Upper lobe of left lung (tissue), 6 donors: ENCODE measurements at regions not wholly inside any gene's neighbourhood (a gene's known extent, or its start where the extent isn't known, plus 50 kb on each side); places are given as distances from the start of the nearest gene placed in this dataset.

Experiments
- ATAC-seq, 2 donors: fragments of 200-7000 bp; cut with Tn5 transposase; one replicate each; pipeline ENCODE4 v1.9.1; 2022; ENCODE audit warnings: mild to moderate bottlenecking in 2 of 2, moderate library complexity in 2 of 2; ENCODE audit not compliant: low FRiP score in 2 of 2
- DNase-seq, 2 donors: peaks; one replicate each; pipeline ENCODE4 v3.0.0-alpha.2; 2019 to 2020
- H3K27ac ChIP-seq, 4 donors: fragments of 200-600 bp; sonication (generic); one replicate each; pipeline ENCODE4 v1.5.1; 2016 to 2019
- H3K27me3 ChIP-seq, 4 donors: fragments of 200-600 bp; sonication (generic); one replicate each; pipeline ENCODE4 v1.5.1; 2017 to 2019
- H3K36me3 ChIP-seq, 4 donors: fragments of 200-600 bp; sonication (generic); one replicate each; pipeline ENCODE4 v1.5.1; 2016 to 2019
- H3K4me1 ChIP-seq, 4 donors: fragments of 200-600 bp; sonication (generic); one replicate each; pipeline ENCODE4 v1.5.1; 2018 to 2019
- H3K4me3 ChIP-seq, 4 donors: fragments of 200-600 bp; sonication (generic); one replicate each; pipeline ENCODE4 v1.5.1; 2017 to 2019; ENCODE audit warnings: mild to moderate bottlenecking in 2 of 4, moderate library complexity in 1 of 4
- H3K9me3 ChIP-seq, 4 donors: fragments of 200-600 bp; sonication (generic); one replicate each; pipeline ENCODE4 v1.5.1; 2018 to 2019
- EP300 ChIP-seq, 4 donors: sonication (generic); formaldehyde crosslinking; IDR thresholded peaks; one replicate each; pipeline ENCODE4 v1.5.1; 2017; ENCODE audit warnings: antibody characterized with exemption in 4 of 4, control low read depth in 2 of 4
- POLR2A ChIP-seq, 4 donors: fragments of 450-650 bp; IDR thresholded peaks; one replicate each; pipeline ENCODE4 v1.5.1; 2016 to 2017; ENCODE audit warnings: antibody characterized with exemption in 4 of 4, mild to moderate bottlenecking in 2 of 4
- POLR2AphosphoS5 ChIP-seq, 2 donors: sonication (generic); formaldehyde crosslinking; IDR thresholded peaks; one replicate each; pipeline ENCODE4 v1.5.1; 2017; ENCODE audit warnings: antibody characterized with exemption in 2 of 2
- WGBS, 2 donors: methylation state at CpG; one replicate each; pipeline ENCODE4 v1.1.5; 2017 to 2018; 5-methylcytosine and 5-hydroxymethylcytosine counted together
- TF ChIP-seq, protein P1 (sequence below), 6 experiments: fragments of 450-650 bp in 4 of 6; fragments of 200-600 bp in 2 of 6; sonication (generic) in 2 of 6; IDR thresholded peaks; one replicate each; pipeline ENCODE4 v1.5.1; 2016 to 2019; ENCODE audit warnings: antibody characterized with exemption in 6 of 6
- donor health status: DM: no; HTN: no; CAD: no; lungs with moderate emphysema.
- donor health status: DM: no; HTN: yes; CAD: no; lungs with severe emphysema.

- Histone ChIP-seq H3K4me3 (no peak overlapping the region), H3K27me3 (no peaks in the 10 kb centered on the region), H3K27ac (peak overlapping the region in 3 of 4 donors; percentile 14 to 36 (median 20)), H3K9me3 (no peaks in the 10 kb centered on the region), H3K36me3 (no peaks in the 10 kb centered on the region), H3K4me1 (peaks cover 9 to 15% (median 12%) of the 10 kb centered on the region in 4 donors)
- 62 to 76% methylated on average over 4 of the region's 4 CpGs for WGBS, 2 donors
- DNase-seq (no peak), ATAC-seq (peak in 1 of 2 donors; percentile 80)
- TF ChIP-seq POLR2AphosphoS5 (IDR thresholded peaks at IDR 0.05) (no peak), EP300 (IDR thresholded peaks at IDR 0.05) (no peak), POLR2A (IDR thresholded peaks at IDR 0.05) (no peak)
Observed at GRCh38 chr2:47230418-47230817, 54.1 kb upstream of the CALM2 start.

DNA sequence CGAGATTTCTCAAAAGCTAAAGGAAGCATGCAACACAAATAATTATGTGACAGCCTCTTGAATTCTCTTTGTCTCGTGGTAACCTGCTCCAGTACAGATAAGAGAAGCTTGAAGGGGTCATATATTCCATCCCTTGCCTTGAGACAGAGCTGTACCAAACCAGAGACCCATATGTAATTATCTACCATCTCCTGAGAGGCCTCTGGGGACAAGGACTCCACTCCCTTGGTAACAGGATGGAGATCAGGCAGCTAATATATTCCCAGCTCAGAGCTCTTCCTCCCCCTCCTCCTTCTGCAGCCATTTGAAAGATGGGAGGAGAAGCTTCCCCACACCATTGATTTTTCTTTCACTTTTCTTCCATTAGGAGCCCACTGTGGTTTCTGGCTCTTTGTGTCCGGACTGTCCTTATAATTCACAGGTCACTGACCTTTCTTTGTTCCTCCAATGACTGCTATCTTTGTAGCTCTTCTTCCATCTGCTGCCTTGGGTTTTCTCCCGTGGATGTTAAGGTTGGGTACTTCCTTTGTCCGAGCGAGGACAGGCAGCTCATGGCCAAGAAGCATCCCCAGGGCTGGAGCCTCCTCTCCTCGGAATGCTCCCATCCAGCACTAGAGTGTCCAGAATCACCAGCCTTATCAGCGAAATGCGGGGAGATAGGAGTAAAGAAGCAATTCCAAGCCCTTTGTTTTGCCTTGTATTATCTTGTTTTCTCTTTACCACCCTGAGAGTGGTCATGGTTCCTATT is 51.4 kb upstream of the CALM2 start:
- no peak overlapping the region for H3K27ac ChIP-seq
- H3K4me3 ChIP-seq, result no peak overlapping the region
- 78 to 85% methylated on average over 9 of the region's 9 CpGs for WGBS, 2 donors
- DNase-seq, result no peak
- H3K36me3 ChIP-seq, result no peaks in the 10 kb centered on the region
- no peak for ATAC-seq
- H3K4me1 ChIP-seq, result peaks cover 9 to 20% (median 13%) of the 10 kb centered on the region in 4 donors
- TF ChIP-seq POLR2AphosphoS5 (IDR thresholded peaks at IDR 0.05) (no peak), POLR2A (IDR thresholded peaks at IDR 0.05) (no peak), EP300 (IDR thresholded peaks at IDR 0.05) (no peak)
- TF ChIP-seq, protein P1, sequence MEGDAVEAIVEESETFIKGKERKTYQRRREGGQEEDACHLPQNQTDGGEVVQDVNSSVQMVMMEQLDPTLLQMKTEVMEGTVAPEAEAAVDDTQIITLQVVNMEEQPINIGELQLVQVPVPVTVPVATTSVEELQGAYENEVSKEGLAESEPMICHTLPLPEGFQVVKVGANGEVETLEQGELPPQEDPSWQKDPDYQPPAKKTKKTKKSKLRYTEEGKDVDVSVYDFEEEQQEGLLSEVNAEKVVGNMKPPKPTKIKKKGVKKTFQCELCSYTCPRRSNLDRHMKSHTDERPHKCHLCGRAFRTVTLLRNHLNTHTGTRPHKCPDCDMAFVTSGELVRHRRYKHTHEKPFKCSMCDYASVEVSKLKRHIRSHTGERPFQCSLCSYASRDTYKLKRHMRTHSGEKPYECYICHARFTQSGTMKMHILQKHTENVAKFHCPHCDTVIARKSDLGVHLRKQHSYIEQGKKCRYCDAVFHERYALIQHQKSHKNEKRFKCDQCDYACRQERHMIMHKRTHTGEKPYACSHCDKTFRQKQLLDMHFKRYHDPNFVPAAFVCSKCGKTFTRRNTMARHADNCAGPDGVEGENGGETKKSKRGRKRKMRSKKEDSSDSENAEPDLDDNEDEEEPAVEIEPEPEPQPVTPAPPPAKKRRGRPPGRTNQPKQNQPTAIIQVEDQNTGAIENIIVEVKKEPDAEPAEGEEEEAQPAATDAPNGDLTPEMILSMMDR (IDR thresholded peaks at IDR 0.05), result no peak
- no peaks in the 10 kb centered on the region for H3K9me3 ChIP-seq
- H3K27me3 ChIP-seq, result no peaks in the 10 kb centered on the region

- Histone ChIP-seq H3K9me3 (no peaks in the 10 kb centered on the region), H3K27me3 (no peaks in the 10 kb centered on the region), H3K36me3 (no peaks in the 10 kb centered on the region), H3K27ac (peak overlapping the region in 1 of 4 donors; percentile 22), H3K4me3 (no peak overlapping the region), H3K4me1 (peaks cover 9 to 20% (median 13%) of the 10 kb centered on the region in 4 donors)
- TF ChIP-seq, protein P1 (IDR thresholded peaks at IDR 0.05), result no peak
- TF ChIP-seq POLR2A (IDR thresholded peaks at IDR 0.05), result no peak
- TF ChIP-seq POLR2AphosphoS5 (IDR thresholded peaks at IDR 0.05), result no peak
- ATAC-seq (no peak), DNase-seq (no peak)
- whole genome bisulfite sequencing, 2 donors, result 74 to 78% methylated on average over 6 of the region's 6 CpGs
Observed at GRCh38 chr2:47226923-47227220, 50.6 kb upstream of the CALM2 start.

- no peak for TF ChIP-seq POLR2AphosphoS5 (IDR thresholded peaks at IDR 0.05)
- no peak for TF ChIP-seq POLR2A (IDR thresholded peaks at IDR 0.05)
- TF ChIP-seq EP300 (IDR thresholded peaks at IDR 0.05), result no peak
- TF ChIP-seq, protein P1 (IDR thresholded peaks at IDR 0.05), result no peak
- Histone ChIP-seq H3K36me3 (no peaks in the 10 kb centered on the region), H3K27ac (peak overlapping the region; percentile 4 to 40 (median 22)), H3K4me1 (peaks cover 9 to 20% (median 13%) of the 10 kb centered on the region in 4 donors), H3K27me3 (no peaks in the 10 kb centered on the region), H3K4me3 (no peak overlapping the region), H3K9me3 (no peaks in the 10 kb centered on the region)
- 49 to 54% methylated on average over 4 of the region's 4 CpGs for WGBS, 2 donors
- ATAC-seq (no peak), DNase-seq (no peak)
Observed at GRCh38 chr2:47226132-47226922, 50.0 kb upstream of the CALM2 start.
